Karpas-422 (cell line): ENCODE measurements at regions not wholly inside any gene's neighbourhood (a gene's known extent, or its start where the extent isn't known, plus 50 kb on each side); places are given as distances from the start of the nearest gene placed in this dataset.
A peak's percentile ranks its signal among the peaks of the same experiment; 100 is the strongest.

Experiments
- DNase-seq: peaks from one replicate; pipeline ENCODE4 v3.0.0-alpha.2; 2015
- H2AFZ ChIP-seq: fragments of 200-600 bp; sonication (generic); 2 replicates; pipeline ENCODE4 v1.6.1; 2014; ENCODE audit warnings: antibody characterized with exemption, low read length, mixed read lengths
- H3K27ac ChIP-seq: fragments of 200-600 bp; sonication (generic); 2 replicates; pipeline ENCODE4 v1.5.1; 2014; ENCODE audit warnings: mild to moderate bottlenecking, low read length, moderate library complexity
- H3K27me3 ChIP-seq: fragments of 200-600 bp; sonication (generic); 2 replicates; pipeline ENCODE4 v1.6.1; 2014; ENCODE audit warnings: low read length, mixed read lengths
- H3K36me3 ChIP-seq: fragments of 200-600 bp; sonication (generic); 2 replicates; pipeline ENCODE4 v1.6.1; 2014; ENCODE audit warnings: low read length, mixed read lengths; ENCODE audit not compliant: insufficient read depth
- H3K4me1 ChIP-seq: fragments of 200-600 bp; sonication (generic); 2 replicates; pipeline ENCODE4 v1.6.1; 2014; ENCODE audit warnings: mild to moderate bottlenecking, low read length, mixed read lengths
- H3K4me2 ChIP-seq: fragments of 200-600 bp; sonication (generic); 2 replicates; pipeline ENCODE4 v1.6.1; 2014; ENCODE audit warnings: low read length, low read depth, mild to moderate bottlenecking; ENCODE audit not compliant: poor library complexity, severe bottlenecking
- H3K4me3 ChIP-seq: fragments of 200-600 bp; sonication (generic); 2 replicates; pipeline ENCODE4 v1.5.1; 2014; ENCODE audit warnings: mild to moderate bottlenecking, antibody characterized with exemption, low read length, mixed read lengths
- H3K79me2 ChIP-seq: fragments of 200-600 bp; sonication (generic); 2 replicates; pipeline ENCODE4 v1.6.1; 2014; ENCODE audit warnings: mild to moderate bottlenecking, low read length, mixed read lengths
- H3K9ac ChIP-seq: fragments of 200-600 bp; sonication (generic); 2 replicates; pipeline ENCODE4 v1.6.0; 2014; ENCODE audit warnings: low read length
- H3K9me2 ChIP-seq: fragments of 200-600 bp; sonication (generic), shearing (Covaris generic); replicated peaks from 2 replicates; pipeline ENCODE4 v1.6.0; 2014; ENCODE audit warnings: mild to moderate bottlenecking, low read length, moderate library complexity; ENCODE audit not compliant: insufficient read depth
- H3K9me3 ChIP-seq: fragments of 300-700, 200-600 bp; sonication (generic); 2 replicates; pipeline ENCODE4 v1.6.1; 2014; ENCODE audit warnings: low read length, mixed read lengths
- H4K20me1 ChIP-seq: fragments of 200-600 bp; sonication (generic); 2 replicates; pipeline ENCODE4 v1.6.1; 2014; ENCODE audit warnings: mild to moderate bottlenecking, antibody characterized with exemption, low read length, low read depth; ENCODE audit not compliant: insufficient read depth

DNA sequence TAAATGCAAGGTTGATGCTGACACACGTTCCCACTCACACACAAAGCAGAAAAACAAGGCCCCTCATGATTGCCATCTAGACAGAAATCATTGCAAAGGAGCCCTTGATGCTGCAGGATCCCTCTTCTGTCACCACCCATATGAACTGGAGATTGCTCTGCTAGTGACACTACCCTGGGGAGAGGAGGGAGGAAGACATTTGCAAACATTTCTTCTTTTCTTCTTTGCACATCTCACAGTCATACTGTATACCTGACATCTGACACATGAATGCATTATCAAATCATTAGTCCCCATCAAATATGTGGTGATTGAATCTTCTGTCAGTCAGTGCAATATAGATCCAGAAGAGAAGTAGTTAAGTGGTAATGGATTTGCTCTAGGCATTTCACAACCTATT is 208.5 kb upstream of the E2F7 start:
- Histone ChIP-seq H3K4me1 (no peaks in the 10 kb centered on the region), H3K9me2 (no peaks in the 10 kb centered on the region), H4K20me1 (no peaks in the 10 kb centered on the region), H3K4me2 (no peak overlapping the region), H3K79me2 (no peaks in the 10 kb centered on the region), H3K9me3 (no peaks in the 10 kb centered on the region), H3K9ac (no peak overlapping the region), H3K36me3 (no peaks in the 10 kb centered on the region), H2AFZ (no peak overlapping the region), H3K27me3 (no peaks in the 10 kb centered on the region), H3K27ac (no peak overlapping the region), H3K4me3 (no peak overlapping the region)
- DNase-seq, result no peak

GRCh38 chr12:77256956-77257355 is 191.6 kb upstream of the E2F7 start:
- Histone ChIP-seq H3K27ac (no peak overlapping the region), H3K9ac (no peak overlapping the region), H3K36me3 (no peaks in the 10 kb centered on the region), H2AFZ (no peak overlapping the region), H3K27me3 (no peaks in the 10 kb centered on the region), H3K4me1 (no peaks in the 10 kb centered on the region), H3K4me2 (no peak overlapping the region), H3K79me2 (no peaks in the 10 kb centered on the region), H3K9me3 (no peaks in the 10 kb centered on the region), H4K20me1 (no peaks in the 10 kb centered on the region), H3K4me3 (no peak overlapping the region), H3K9me2 (no peaks in the 10 kb centered on the region)
- DNase-seq, result peak; percentile 17

DNA sequence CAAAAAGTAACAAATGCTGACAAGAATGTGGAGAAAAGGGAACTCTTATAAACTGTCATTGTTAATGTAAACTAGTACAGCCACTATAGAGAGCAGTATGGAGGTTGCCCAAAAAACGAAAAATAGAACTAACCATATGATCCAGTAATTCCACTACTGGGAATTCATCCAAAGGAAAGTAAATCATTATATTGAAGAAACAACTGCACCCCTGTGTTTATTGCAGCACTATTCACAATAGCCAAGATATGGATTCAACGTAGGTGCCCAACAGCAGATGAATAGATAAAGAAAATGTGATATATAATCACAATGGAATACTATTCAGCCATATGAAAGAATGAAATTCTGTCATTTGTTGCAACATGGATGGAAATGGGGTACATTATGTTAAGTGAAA is 188.0 kb upstream of the E2F7 start:
- no peaks in the 10 kb centered on the region for H3K9me3 ChIP-seq
- H3K27me3 ChIP-seq, result no peaks in the 10 kb centered on the region
- H3K9ac ChIP-seq, result no peak overlapping the region
- H3K79me2 ChIP-seq, result no peaks in the 10 kb centered on the region
- no peaks in the 10 kb centered on the region for H3K36me3 ChIP-seq
- no peak overlapping the region for H2AFZ ChIP-seq
- no peak for DNase-seq
- H3K4me2 ChIP-seq, result no peak overlapping the region
- H4K20me1 ChIP-seq, result no peaks in the 10 kb centered on the region
- no peak overlapping the region for H3K27ac ChIP-seq
- no peak overlapping the region for H3K4me3 ChIP-seq
- no peaks in the 10 kb centered on the region for H3K4me1 ChIP-seq
- H3K9me2 ChIP-seq, result no peaks in the 10 kb centered on the region

DNA sequence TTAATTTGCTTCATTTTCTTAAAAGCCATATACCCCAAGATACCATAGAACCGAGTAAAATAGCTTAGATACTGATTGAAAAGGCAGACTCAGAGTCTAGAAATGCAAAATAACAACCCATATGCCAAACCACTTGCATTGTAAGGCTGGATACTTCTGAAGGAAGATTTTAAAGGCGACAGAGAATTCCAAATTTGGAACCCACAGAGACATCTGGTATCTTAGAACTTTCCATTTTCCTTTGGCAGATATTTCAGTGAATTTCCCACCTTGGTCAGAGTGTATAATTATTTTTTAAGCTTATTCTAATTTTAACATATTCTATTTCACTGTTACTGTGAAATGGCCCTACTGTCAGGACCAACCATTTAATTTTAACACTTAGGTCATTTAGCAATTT is 186.4 kb upstream of the E2F7 start:
- Histone ChIP-seq H3K4me3 (no peak overlapping the region), H3K4me1 (no peaks in the 10 kb centered on the region), H3K36me3 (no peaks in the 10 kb centered on the region), H2AFZ (no peak overlapping the region), H3K9me3 (no peaks in the 10 kb centered on the region), H4K20me1 (no peaks in the 10 kb centered on the region), H3K27ac (no peak overlapping the region), H3K27me3 (no peaks in the 10 kb centered on the region), H3K79me2 (no peaks in the 10 kb centered on the region), H3K9me2 (no peaks in the 10 kb centered on the region), H3K4me2 (no peak overlapping the region), H3K9ac (no peak overlapping the region)
- no peak for DNase-seq

DNA sequence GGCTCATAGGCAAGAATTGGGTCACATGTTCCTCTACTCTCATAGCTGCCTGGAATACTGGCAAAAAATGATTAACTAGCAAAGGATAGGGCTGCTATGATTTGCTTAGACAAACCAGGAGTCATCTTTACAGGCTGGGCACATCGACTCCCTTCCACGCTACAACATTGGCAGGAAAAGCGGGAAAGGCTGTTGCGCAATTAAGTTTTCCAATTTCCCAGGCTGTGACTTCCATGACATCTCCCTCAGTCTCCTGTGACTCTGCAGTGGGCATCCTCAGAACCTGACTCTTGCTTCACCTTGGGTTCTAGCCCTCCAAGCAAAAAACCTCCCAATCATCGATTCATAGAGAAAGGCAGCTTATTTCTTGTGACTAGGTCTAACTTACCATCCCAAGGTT is 184.5 kb upstream of the E2F7 start:
- H3K27ac ChIP-seq, result no peak overlapping the region

GRCh38 chr12:77248036-77248435 is 182.7 kb upstream of the E2F7 start:
- Histone ChIP-seq H3K9me2 (no peaks in the 10 kb centered on the region), H3K4me2 (no peak overlapping the region), H3K79me2 (no peaks in the 10 kb centered on the region), H3K4me1 (no peaks in the 10 kb centered on the region), H3K4me3 (no peak overlapping the region), H4K20me1 (no peaks in the 10 kb centered on the region), H3K9ac (no peak overlapping the region), H3K27ac (no peak overlapping the region), H3K36me3 (no peaks in the 10 kb centered on the region), H3K27me3 (no peaks in the 10 kb centered on the region), H2AFZ (no peak overlapping the region), H3K9me3 (no peaks in the 10 kb centered on the region)
- no peak for DNase-seq

More for the DNA sequence above, 184.5 kb upstream of the E2F7 start:
- peak; percentile 31 for DNase-seq
- no peaks in the 10 kb centered on the region for H3K27me3 ChIP-seq
- no peaks in the 10 kb centered on the region for H3K9me3 ChIP-seq
- H3K4me1 ChIP-seq, result no peaks in the 10 kb centered on the region
- no peaks in the 10 kb centered on the region for H3K36me3 ChIP-seq
- H4K20me1 ChIP-seq, result no peaks in the 10 kb centered on the region
- no peak overlapping the region for H3K4me2 ChIP-seq
- H2AFZ ChIP-seq, result no peak overlapping the region
- H3K9me2 ChIP-seq, result no peaks in the 10 kb centered on the region
- H3K79me2 ChIP-seq, result no peaks in the 10 kb centered on the region
- H3K9ac ChIP-seq, result no peak overlapping the region
- no peak overlapping the region for H3K4me3 ChIP-seq

DNA sequence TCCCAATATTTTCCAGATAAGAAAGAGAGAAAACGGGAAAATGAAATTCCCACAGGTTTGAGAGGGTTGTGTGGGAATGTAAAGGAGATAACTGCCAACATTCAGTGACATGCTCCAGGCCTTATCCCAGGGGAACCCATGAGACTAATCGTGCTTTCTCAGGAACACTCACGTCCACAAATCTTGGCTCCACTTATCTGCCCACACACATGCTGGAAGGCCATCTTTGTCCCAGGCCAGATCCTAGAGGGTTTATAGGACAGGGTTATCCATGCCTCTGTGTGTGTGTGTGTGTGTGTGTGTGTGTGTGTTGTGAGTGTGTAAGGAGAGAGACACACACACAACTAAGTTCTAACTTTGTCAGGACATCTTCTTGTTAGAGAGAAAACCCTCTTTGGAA is 182.2 kb upstream of the E2F7 start:
- no peaks in the 10 kb centered on the region for H3K79me2 ChIP-seq
- no peaks in the 10 kb centered on the region for H3K27me3 ChIP-seq
- no peaks in the 10 kb centered on the region for H3K9me3 ChIP-seq
- no peak overlapping the region for H3K4me2 ChIP-seq
- H3K4me3 ChIP-seq, result no peak overlapping the region
- H3K9ac ChIP-seq, result no peak overlapping the region
- H3K9me2 ChIP-seq, result no peaks in the 10 kb centered on the region
- no peaks in the 10 kb centered on the region for H3K4me1 ChIP-seq
- no peak overlapping the region for H2AFZ ChIP-seq
- H3K36me3 ChIP-seq, result no peaks in the 10 kb centered on the region
- H4K20me1 ChIP-seq, result no peaks in the 10 kb centered on the region
- no peak overlapping the region for H3K27ac ChIP-seq
- DNase-seq, result no peak

DNA sequence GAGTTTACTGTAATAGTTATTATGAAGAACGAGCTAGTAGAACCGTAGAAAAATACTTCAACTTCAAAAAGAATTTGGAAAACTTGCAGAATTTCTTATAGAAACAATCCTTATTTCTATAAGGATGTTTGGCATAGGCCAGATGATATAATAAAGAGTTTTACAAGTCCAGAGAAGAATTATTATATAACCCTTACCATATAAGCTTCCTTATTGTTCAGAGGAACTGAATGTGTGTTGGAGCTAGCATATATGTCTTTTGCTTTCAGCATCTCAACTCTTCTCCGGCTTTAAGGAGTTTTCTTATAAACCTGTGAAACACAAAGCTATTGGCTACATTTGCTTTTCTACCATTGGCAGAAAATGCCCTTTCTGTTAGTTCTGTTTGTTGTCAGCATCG is 178.0 kb upstream of the E2F7 start:
- H3K4me1 ChIP-seq, result no peaks in the 10 kb centered on the region
- no peaks in the 10 kb centered on the region for H3K79me2 ChIP-seq
- no peaks in the 10 kb centered on the region for H3K27me3 ChIP-seq
- no peaks in the 10 kb centered on the region for H3K36me3 ChIP-seq
- no peak overlapping the region for H3K9ac ChIP-seq
- no peak overlapping the region for H3K4me2 ChIP-seq
- H3K9me3 ChIP-seq, result no peaks in the 10 kb centered on the region
- no peak overlapping the region for H3K4me3 ChIP-seq
- no peak overlapping the region for H2AFZ ChIP-seq
- H3K9me2 ChIP-seq, result no peaks in the 10 kb centered on the region
- H4K20me1 ChIP-seq, result no peaks in the 10 kb centered on the region
- peak; percentile 34 for DNase-seq
- no peak overlapping the region for H3K27ac ChIP-seq

- H3K4me3 ChIP-seq, result no peak overlapping the region
- no peak for DNase-seq
- no peak overlapping the region for H3K27ac ChIP-seq
- no peaks in the 10 kb centered on the region for H3K9me2 ChIP-seq
- no peaks in the 10 kb centered on the region for H3K4me1 ChIP-seq
- no peaks in the 10 kb centered on the region for H3K79me2 ChIP-seq
- no peak overlapping the region for H3K4me2 ChIP-seq
- no peak overlapping the region for H3K9ac ChIP-seq
- H2AFZ ChIP-seq, result no peak overlapping the region
- H3K27me3 ChIP-seq, result no peaks in the 10 kb centered on the region
- no peaks in the 10 kb centered on the region for H3K36me3 ChIP-seq
- H3K9me3 ChIP-seq, result no peaks in the 10 kb centered on the region
- no peaks in the 10 kb centered on the region for H4K20me1 ChIP-seq
These were observed 174.2 kb upstream of the E2F7 start for GRCh38 chr12:77239617-77240016.
